ENCODE measurements at regions not wholly inside any gene's neighbourhood (a gene's known extent, or its start where the extent isn't known, plus 50 kb on each side); places are given as distances from the start of the nearest gene placed in this dataset.
"Not testable (repeated sequence)": the region's sequence is repeated elsewhere in the genome, so short reads cannot be mapped to it uniquely, and the experiment has no call there.

GRCh38 chr13:101003566-101003965 is 329.0 kb upstream of the TMTC4 start:
- DNase-seq (ENCODE audit: low spot score), result no peak

GRCh38 chr13:100989392-100989791 is 314.8 kb upstream of the TMTC4 start:
- no peak for DNase-seq (ENCODE audit: low spot score)

GRCh38 chr13:100988921-100989320 is 314.3 kb upstream of the TMTC4 start:
- no peak for DNase-seq (ENCODE audit: low spot score)

- DNase-seq (ENCODE audit: low spot score), result no peak
Observed at GRCh38 chr13:100987948-100988347, 313.4 kb upstream of the TMTC4 start.

GRCh38 chr13:100986571-100986970 is 312.0 kb upstream of the TMTC4 start:
- DNase-seq (ENCODE audit: low spot score), result no peak

- DNase-seq (ENCODE audit: low spot score), result peak; percentile 18
Observed at GRCh38 chr13:100984085-100984705, 309.6 kb upstream of the TMTC4 start.

GRCh38 chr13:100983111-100983510 is 308.5 kb upstream of the TMTC4 start:
- no peak for DNase-seq (ENCODE audit: low spot score)

GRCh38 chr13:100980171-100980570 is 305.6 kb upstream of the TMTC4 start:
- DNase-seq (ENCODE audit: low spot score), result no peak

- DNase-seq (ENCODE audit: low spot score), result no peak
Observed at GRCh38 chr13:100977841-100978240, 303.2 kb upstream of the TMTC4 start.

- no peak for DNase-seq (ENCODE audit: low spot score)
Observed at GRCh38 chr13:100976993-100977392, 302.4 kb upstream of the TMTC4 start.

GRCh38 chr13:100975666-100976065 is 301.1 kb upstream of the TMTC4 start:
- not testable (repeated sequence) for DNase-seq (ENCODE audit: low spot score)

GRCh38 chr13:100962585-100962984 is 288.0 kb upstream of the TMTC4 start:
- DNase-seq (ENCODE audit: low spot score), result no peak

GRCh38 chr13:100961186-100961585 is 286.6 kb upstream of the TMTC4 start:
- DNase-seq (ENCODE audit: low spot score), result no peak

- no peak for DNase-seq (ENCODE audit: low spot score)
Observed at GRCh38 chr13:100958831-100959230, 284.2 kb upstream of the TMTC4 start.

GRCh38 chr13:100957741-100958140 is 283.1 kb upstream of the TMTC4 start:
- DNase-seq (ENCODE audit: low spot score), result no peak

GRCh38 chr13:100954430-100955305 is 280.1 kb upstream of the TMTC4 start:
- no peak for DNase-seq (ENCODE audit: low spot score)

- DNase-seq (ENCODE audit: low spot score), result no peak
Observed at GRCh38 chr13:100951016-100951415, 276.4 kb upstream of the TMTC4 start.

- not testable (repeated sequence) for DNase-seq (ENCODE audit: low spot score)
Observed at GRCh38 chr13:100948937-100949336, 274.3 kb upstream of the TMTC4 start.

GRCh38 chr13:100946588-100946987 is 272.0 kb upstream of the TMTC4 start:
- DNase-seq (ENCODE audit: low spot score), result no peak

- DNase-seq (ENCODE audit: low spot score), result no peak
Observed at GRCh38 chr13:100944791-100945345, 270.3 kb upstream of the TMTC4 start.

- DNase-seq (ENCODE audit: low spot score), result no peak
Observed at GRCh38 chr13:100942742-100943141, 268.1 kb upstream of the TMTC4 start.

- no peak for DNase-seq (ENCODE audit: low spot score)
Observed at GRCh38 chr13:100941377-100942368, 267.1 kb upstream of the TMTC4 start.
